C4-2B (cell line): ENCODE measurements at regions not wholly inside any gene's neighbourhood (a gene's known extent, or its start where the extent isn't known, plus 50 kb on each side); places are given as distances from the start of the nearest gene placed in this dataset.

Source experiments
- H3K27ac ChIP-seq: fragments of 450-650 bp; 2 replicates; pipeline ENCODE4 v1.5.1; 2017
- CTCF ChIP-seq: fragments of 450-650 bp; conservative IDR thresholded peaks from 2 replicates; pipeline ENCODE4 v1.5.1; 2017; ENCODE audit warnings: mild to moderate bottlenecking
- ZFX ChIP-seq: fragments of 450-650 bp; IDR thresholded peaks from 2 replicates; pipeline ENCODE4 v1.6.1; 2017

GRCh38 chr20:22354647-22355046, 229.7 kb downstream of the FOXA2 start:
- TF ChIP-seq CTCF (no peak), ZFX (no peak)
- no peak overlapping the region for H3K27ac ChIP-seq

- TF ChIP-seq ZFX (no peak), CTCF (no peak)
- no peak overlapping the region for H3K27ac ChIP-seq
Observed at GRCh38 chr20:22353586-22353985, 230.8 kb downstream of the FOXA2 start.

- TF ChIP-seq CTCF = no peak
- H3K27ac ChIP-seq = no peak overlapping the region
Observed at GRCh38 chr20:22352019-22352418, 232.4 kb downstream of the FOXA2 start.

GRCh38 chr20:22350624-22351023, 233.7 kb downstream of the FOXA2 start:
- TF ChIP-seq CTCF (no peak), ZFX (no peak)
- H3K27ac ChIP-seq = no peak overlapping the region

GRCh38 chr20:22348010-22348409, 236.4 kb downstream of the FOXA2 start:
- TF ChIP-seq CTCF (no peak), ZFX (no peak)
- H3K27ac ChIP-seq = no peak overlapping the region

GRCh38 chr20:22346716-22347115, 237.7 kb downstream of the FOXA2 start:
- no peak overlapping the region for H3K27ac ChIP-seq
- TF ChIP-seq ZFX = no peak
- TF ChIP-seq CTCF = no peak

- TF ChIP-seq ZFX (no peak), CTCF (no peak)
- no peak overlapping the region for H3K27ac ChIP-seq
Observed at GRCh38 chr20:22343612-22344011, 240.8 kb downstream of the FOXA2 start.

- no peak for TF ChIP-seq CTCF
- TF ChIP-seq ZFX = no peak
- no peak overlapping the region for H3K27ac ChIP-seq
Observed at GRCh38 chr20:22342410-22342809, 242.0 kb downstream of the FOXA2 start.
